Stimulated activated CD4-positive, alpha-beta T cell treated with anti-CD3 and anti-CD28 coated beads, Interleukin-12 subunit alpha, Interleukin-12 subunit beta, amount 100 ng/mL, for 4 hours (primary cell): ENCODE measurements at regions not wholly inside any gene's neighbourhood (a gene's known extent, or its start where the extent isn't known, plus 50 kb on each side); places are given as distances from the start of the nearest gene placed in this dataset.
"Not testable (repeated sequence)": the region's sequence is repeated elsewhere in the genome, so short reads cannot be mapped to it uniquely, and the experiment has no call there.

Experiments used
- DNase-seq: peaks from one replicate; pipeline ENCODE4 v3.0.0-alpha.2; 2020

GRCh38 chr2:17188721-17189120 lies 329.5 kb downstream of the RAD51AP2 start:
- DNase-seq = no peak

DNA sequence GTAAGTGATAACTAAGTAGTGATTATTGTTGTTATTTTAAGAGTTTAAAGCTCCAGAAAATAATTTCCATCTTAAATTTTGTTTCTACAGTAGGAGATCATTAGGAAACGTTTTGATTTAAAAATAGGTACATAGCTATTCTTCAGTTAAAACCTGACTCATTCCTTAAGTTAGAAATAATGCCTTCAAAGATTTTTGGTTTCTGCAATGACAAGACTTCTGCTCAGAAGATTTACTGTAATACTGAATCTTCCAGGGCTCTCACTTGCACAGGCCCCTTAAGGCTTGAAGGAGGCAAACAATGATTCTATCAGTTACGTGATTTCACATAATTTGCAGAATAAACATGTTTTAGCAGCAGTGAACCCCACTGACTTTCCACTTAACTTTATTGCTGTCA lies 333.7 kb downstream of the RAD51AP2 start:
- DNase-seq = no peak

DNA sequence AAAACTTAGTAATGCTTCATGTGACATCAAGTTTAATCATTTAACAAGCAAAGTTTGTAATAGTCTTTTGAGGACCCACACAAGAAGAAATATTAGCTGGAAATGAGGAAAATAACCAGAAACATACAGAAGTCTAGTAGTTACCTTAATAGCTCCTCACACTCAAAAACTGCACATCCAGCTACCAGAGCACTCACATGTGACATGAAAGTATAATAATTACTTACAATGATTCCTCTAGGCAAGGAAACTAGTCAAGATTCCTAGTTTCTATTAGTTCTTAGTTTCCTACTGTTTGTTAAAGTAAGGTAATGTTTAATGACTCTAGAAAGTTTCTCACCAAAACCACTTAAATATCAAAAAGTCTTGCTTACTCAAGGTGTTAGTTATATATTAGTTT lies 335.8 kb downstream of the RAD51AP2 start:
- no peak for DNase-seq

- no peak for DNase-seq
Measured at GRCh38 chr2:17181051-17181752, 337.0 kb downstream of the RAD51AP2 start.

GRCh38 chr2:17179145-17179808 lies 339.0 kb downstream of the RAD51AP2 start:
- no peak for DNase-seq

DNA sequence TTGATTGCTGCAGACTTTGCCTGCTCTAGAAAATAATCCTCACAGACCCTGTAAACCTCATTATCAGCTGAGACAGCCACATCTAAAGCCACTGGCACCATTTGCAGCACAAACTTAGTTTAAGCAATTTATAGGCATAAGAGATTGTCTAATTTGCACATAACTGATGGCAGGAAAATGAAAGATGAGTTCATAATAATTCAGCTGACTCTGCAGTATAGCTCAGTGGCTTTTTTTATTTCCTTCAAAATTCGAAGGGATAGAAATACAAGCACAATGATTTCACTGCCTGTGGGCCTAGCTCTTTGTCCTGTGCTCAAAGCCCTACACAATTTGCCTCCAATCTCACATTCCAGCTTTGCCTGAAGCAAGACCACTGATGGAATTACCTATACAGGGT lies 341.2 kb downstream of the RAD51AP2 start:
- DNase-seq = no peak

DNA sequence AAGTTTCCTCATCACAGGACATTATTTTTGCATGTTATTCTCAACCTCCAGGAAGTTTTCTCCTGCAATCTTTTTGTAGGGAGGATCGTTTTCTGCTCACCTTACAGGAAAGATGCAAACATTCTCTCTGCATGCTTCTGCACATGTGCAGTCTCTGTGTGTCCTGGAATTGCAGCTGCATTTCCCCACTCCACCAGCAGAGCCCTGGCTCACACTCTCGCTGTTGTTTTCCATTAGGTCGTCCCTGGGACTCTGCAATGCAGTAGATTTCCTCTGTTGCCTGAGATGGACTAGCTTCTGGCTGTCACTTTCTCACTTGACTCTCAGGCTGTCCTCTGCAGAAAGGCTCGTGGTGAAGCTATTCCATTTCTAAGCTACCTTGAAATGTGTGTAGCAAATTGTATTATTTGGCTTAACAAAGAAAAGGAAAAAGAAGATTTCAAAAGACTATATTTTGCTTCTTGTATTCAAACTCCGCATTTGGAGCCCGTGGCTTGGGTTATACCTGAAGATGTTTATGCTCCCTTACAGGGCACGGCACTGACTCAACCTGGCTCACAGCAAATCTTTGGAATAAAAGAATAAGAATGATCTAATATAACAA lies 346.7 kb downstream of the RAD51AP2 start:
- DNase-seq = no peak

DNA sequence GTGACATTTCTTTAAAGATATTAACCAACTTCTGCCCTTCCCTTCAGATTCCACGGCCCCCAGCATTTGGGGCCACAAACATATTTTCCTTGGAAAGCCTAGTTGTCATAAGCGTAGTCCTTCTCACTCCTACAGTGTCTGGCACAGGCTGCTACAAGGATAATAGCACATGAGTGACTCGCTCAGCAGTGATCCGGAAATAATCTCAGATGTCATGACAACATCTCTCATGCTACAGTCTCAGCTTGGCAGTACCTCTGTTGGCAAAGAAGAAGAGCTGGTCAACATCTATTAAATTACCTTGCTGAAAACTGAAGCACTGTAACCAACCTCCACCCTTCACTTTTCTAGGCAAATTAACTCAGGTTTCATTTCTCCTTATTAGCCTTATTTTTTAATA lies 351.7 kb downstream of the RAD51AP2 start:
- DNase-seq = no peak

- DNase-seq = no peak
Measured at GRCh38 chr2:17164550-17164949, 353.7 kb downstream of the RAD51AP2 start.

- DNase-seq = no peak
Measured at GRCh38 chr2:17163638-17164037, 354.6 kb downstream of the RAD51AP2 start.

DNA sequence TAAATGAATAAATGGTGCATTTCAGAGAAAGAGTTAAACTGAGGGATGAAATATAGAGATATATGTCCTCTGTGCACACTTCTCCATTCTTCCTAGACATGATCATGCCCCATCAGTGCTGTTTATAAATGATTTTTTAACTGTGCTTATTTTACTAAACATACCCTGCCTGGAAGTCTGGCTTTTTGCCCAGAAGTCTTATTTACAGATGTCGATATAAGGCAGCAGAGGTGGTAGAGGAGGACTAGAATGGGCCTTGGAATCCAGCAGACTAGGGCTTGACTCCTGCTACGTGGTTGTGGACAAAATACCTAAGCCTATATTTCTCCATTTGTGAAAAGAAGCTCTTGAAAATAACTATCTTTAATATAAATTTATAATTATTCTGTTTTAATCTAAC lies 355.5 kb downstream of the RAD51AP2 start:
- DNase-seq = no peak

- no peak for DNase-seq
Measured at GRCh38 chr2:17160594-17160993, 357.6 kb downstream of the RAD51AP2 start.

- no peak for DNase-seq
Measured at GRCh38 chr2:17156086-17156485, 362.2 kb downstream of the RAD51AP2 start.

GRCh38 chr2:17149945-17150344 lies 368.3 kb downstream of the RAD51AP2 start:
- no peak for DNase-seq

DNA sequence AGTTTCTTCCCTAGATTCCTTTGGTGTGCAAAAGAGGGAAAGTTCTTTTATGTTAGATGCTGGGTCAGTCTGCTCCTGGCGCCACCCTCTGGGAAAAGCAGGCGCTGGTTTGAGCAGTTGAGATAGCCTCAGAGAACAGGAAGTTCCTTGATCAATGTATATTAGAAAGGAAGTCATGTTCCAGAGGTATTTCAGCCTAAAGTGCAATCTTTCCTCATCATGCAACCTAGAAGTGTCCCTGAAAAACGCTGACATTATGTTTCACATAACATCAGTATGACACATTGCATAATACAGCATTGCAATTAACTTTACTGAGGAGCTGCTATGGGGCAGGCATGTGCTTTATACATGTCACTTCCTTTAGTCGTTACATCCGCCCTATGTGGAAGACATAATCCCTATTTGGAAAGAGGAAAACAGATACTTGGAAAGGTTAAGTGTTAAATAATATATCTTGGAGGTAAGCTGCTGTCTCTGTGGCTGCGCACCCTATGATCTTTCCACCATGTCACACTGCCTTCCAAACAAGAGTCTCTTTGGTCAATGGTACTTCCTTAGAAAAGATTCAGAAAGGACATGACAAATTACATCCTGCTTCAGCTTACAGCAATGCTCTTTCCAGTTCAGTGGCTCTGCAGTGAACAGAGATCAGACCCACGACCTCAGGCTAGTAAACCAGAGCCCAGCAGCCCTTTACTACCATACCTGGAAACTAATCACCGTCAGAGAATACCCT lies 369.7 kb downstream of the RAD51AP2 start:
- DNase-seq = no peak

- no peak for DNase-seq
Measured at GRCh38 chr2:17146358-17146757, 371.9 kb downstream of the RAD51AP2 start.

GRCh38 chr2:17136877-17137276 lies 381.4 kb downstream of the RAD51AP2 start:
- no peak for DNase-seq

DNA sequence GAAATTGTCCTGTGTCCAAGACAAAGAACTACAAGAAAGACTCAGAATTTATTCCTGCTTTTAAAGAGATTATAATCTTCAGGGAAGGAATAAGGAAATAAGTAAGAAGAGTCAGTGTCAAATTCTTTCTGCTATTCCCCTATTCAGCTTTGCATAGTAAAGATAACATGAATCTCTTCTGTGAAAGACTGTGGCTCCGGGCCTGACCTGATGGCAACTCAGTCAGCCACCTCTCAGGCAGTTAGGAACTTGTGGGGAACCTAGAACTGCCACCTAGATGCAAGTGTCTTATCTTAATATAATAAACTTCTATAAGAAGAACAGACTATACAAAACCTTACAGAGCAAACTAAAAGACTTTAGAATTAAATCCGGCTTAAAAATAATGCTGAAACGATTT lies 382.0 kb downstream of the RAD51AP2 start:
- no peak for DNase-seq

DNA sequence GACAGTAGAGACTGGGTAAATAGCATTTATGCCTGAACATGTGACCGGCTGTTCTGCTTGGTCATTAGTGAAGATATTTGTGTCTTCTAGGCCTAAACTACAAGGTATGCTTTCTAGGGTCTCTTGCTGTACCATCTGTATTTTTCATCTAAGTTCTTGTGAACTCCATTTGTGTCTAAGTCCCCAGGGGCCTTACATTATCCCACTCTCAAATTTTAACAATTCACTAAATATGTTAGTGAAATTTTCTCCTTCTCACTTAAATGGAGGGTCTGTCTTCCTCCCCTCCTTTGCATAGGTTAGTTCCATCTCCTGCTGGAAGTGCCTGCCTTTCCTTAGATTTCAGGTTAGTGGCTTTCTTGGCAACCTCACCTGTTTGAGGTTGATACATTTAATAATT lies 382.6 kb downstream of the RAD51AP2 start:
- no peak for DNase-seq

GRCh38 chr2:17133052-17133671 lies 385.1 kb downstream of the RAD51AP2 start:
- DNase-seq = no peak

DNA sequence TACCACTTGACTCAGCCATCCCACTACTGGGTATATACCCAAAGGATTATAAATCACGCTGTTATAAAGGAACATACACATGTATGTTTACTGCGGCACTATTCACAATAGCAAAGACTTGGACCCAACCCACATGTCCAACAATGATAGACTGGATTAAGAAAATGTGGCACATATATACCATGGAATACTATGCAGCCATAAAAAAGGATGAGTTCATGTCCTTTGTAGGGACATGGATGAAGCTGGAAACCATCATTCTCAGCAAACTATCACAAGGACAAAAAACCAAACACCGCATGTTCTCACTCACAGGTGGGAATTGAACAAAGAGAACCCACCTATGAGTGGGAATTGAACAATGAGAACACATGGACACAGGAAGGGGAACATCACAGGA lies 387.6 kb downstream of the RAD51AP2 start:
- DNase-seq = not testable (repeated sequence)

GRCh38 chr2:17125989-17126620 lies 392.1 kb downstream of the RAD51AP2 start:
- no peak for DNase-seq
